Fibroblast of pulmonary artery (primary cell): ENCODE measurements at regions not wholly inside any gene's neighbourhood (a gene's known extent, or its start where the extent isn't known, plus 50 kb on each side); places are given as distances from the start of the nearest gene placed in this dataset.

Experiments used
- DNase-seq: peaks from one replicate; pipeline ENCODE4 v3.0.0-alpha.2; 2010; ENCODE audit warnings: low read depth
- H3K4me3 ChIP-seq: replicated peaks from 2 replicates; pipeline ENCODE4 v1.5.1; 2011; ENCODE audit warnings: low read depth, mild to moderate bottlenecking, control low read depth, low read length, moderate library complexity
- TF ChIP-seq, protein P1 (sequence below): IDR thresholded peaks from 2 replicates; pipeline ENCODE4 v1.5.1; 2011; ENCODE audit warnings: mild to moderate bottlenecking, control low read depth, low read length, inconsistent platforms; ENCODE audit errors: missing control alignments

DNA sequence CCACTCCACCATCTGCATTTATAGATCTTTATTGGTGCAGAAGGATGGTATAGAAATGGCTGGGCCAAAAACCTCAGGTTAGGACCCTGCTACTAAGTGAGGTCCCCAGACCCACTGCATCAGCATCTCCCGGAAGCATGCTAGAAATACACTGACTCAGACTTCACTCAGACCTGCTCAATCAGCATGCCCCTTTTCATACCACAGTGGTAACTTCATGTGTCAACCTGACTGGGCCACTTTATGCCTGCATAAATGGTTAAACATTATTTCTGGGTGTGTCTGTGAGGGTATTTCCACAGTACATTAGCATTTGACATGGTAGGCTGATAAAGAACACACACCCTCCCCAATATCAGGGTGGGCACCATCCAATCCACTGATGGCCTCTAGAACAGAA, 118.6 kb upstream of the VCX3B start:
- TF ChIP-seq, protein P1, sequence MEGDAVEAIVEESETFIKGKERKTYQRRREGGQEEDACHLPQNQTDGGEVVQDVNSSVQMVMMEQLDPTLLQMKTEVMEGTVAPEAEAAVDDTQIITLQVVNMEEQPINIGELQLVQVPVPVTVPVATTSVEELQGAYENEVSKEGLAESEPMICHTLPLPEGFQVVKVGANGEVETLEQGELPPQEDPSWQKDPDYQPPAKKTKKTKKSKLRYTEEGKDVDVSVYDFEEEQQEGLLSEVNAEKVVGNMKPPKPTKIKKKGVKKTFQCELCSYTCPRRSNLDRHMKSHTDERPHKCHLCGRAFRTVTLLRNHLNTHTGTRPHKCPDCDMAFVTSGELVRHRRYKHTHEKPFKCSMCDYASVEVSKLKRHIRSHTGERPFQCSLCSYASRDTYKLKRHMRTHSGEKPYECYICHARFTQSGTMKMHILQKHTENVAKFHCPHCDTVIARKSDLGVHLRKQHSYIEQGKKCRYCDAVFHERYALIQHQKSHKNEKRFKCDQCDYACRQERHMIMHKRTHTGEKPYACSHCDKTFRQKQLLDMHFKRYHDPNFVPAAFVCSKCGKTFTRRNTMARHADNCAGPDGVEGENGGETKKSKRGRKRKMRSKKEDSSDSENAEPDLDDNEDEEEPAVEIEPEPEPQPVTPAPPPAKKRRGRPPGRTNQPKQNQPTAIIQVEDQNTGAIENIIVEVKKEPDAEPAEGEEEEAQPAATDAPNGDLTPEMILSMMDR: no peak
- H3K4me3 ChIP-seq: no peak overlapping the region
- no peak for DNase-seq

- TF ChIP-seq, protein P1: no peak
- no peak for DNase-seq
- H3K4me3 ChIP-seq: no peak overlapping the region
Observed at GRCh38 chrX:8346892-8347291, 117.7 kb upstream of the VCX3B start.

DNA sequence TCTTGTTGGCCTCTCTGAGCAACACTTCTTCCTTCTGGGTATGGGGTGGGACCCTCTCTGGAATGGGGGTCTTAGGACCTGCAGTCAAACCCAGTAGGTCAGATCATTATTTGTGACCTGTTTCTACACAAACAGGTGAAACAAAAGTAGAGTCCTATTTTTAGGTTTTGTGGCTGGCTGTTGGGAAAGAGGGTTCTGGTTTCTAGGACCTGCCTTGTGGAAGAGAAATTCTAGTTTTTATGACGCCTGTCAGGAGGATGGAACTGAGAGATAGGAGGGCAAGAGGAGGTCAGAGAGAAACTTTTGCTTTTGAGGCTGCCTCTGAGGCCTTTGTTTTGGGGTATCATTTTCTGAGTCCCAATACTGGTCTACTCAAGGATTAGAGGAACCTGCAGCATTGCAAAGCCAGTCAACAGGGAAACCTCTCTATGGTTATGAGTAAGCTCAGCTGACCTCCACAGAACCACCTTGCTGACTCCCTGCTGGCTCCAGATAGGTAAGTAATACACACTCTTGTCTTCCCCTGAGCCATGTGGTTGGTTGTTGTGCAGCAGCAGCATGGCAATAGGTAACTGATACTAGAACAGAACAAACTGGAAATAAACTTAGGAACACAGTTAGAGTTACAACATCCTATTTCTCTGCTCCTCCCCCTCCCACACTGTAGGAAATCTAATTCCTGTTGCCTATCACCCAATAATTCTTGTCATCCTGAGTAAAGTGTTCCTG, 114.7 kb upstream of the VCX3B start:
- H3K4me3 ChIP-seq: no peak overlapping the region
- TF ChIP-seq, protein P1: no peak
- DNase-seq: no peak

GRCh38 chrX:8358302-8358701, 106.3 kb upstream of the VCX3B start:
- TF ChIP-seq, protein P1: no peak
- no peak for DNase-seq
- no peak overlapping the region for H3K4me3 ChIP-seq

DNA sequence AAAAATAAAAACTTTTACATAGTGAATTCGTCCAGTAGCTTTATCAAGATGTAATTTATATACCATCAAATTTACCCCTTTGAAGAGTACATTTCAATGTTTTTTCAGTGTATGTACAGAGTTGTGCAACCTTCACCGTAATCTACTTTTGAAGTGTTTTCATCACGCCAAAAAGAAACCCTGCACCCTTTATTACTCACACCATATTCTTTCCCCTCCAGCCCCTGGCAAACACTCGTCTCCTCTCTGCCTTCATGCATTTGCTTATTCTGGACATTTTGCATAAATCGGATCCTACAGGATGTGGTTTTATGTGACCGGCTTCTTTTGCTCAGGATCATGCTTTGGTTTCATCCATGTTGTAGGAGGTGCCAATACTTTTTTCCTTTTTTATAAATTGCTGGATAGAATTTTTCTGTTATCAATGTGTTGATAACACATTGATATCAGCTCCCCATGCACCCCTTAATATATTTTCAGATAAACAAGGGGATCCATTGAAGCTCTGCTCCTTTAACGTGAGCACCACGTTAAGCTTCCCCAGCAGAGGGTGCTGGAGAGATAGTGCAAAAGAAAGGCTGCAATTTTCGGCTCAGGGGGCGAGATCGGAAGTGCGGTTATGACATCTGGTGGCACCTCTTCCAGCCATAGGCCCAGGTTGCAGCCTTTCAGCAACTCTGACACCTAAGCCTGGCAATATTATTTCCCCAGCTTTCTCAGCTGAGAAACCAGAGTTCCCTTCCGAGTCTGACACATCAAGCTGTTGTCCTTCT, 100.1 kb upstream of the VCX3B start:
- no peak overlapping the region for H3K4me3 ChIP-seq
- TF ChIP-seq, protein P1: peak; percentile 43
- DNase-seq: peak; percentile 20

DNA sequence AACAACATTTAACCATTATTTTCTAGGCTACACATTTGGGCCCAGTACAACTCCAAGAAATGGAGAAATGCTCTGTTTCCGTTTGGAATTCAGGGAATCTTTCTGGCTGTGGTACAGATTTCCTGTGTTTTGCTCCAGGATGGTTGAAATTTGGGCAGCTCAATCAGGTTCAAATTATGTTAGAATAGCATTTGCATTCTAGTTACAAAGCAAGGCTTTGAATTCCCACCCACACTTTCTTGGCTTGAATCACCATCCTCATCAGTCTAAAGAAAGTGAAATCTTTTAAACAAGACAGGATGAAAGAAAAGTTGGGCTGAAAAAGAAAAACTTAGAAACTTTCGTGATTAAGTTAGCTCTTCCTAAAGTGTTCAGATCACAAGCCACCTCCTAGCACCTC, 98.1 kb upstream of the VCX3B start:
- H3K4me3 ChIP-seq: no peak overlapping the region
- DNase-seq: no peak
- TF ChIP-seq, protein P1: no peak
